HL-60 (cell line): ENCODE measurements at regions not wholly inside any gene's neighbourhood (a gene's known extent, or its start where the extent isn't known, plus 50 kb on each side); places are given as distances from the start of the nearest gene placed in this dataset.

Experiments used
- CTCF ChIP-seq: IDR thresholded peaks from one replicate; pipeline ENCODE4 v1.5.1; 2011; ENCODE audit warnings: low read length, control low read depth, inconsistent platforms; ENCODE audit not compliant: insufficient read depth
- POLR2AphosphoS5 ChIP-seq: IDR thresholded peaks from 2 replicates; pipeline ENCODE4 v1.6.1; 2012; ENCODE audit warnings: low read depth

DNA sequence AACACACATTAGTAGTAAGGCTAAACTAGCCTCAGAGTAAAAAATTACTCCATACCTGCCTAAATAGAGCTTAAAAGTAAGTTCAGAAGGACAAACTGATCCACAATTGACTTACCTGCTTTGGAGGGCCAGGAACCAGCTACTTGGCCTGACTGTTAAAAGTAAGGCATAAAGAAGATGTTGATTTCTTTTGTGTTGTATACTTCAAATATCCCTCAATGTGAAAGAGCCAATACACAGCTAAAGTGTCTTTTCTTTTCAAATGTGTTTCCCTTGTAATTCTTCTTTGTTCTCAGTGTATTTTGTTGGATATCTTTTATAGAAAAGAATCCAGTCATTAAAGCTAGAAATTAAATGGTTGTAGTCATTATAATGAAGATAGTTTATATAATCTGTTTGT is 171.1 kb downstream of the TANC2 start:
- TF ChIP-seq POLR2AphosphoS5 (no peak), CTCF (no peak)
